SH-SY5Y (cell line): ENCODE measurements at regions not wholly inside any gene's neighbourhood (a gene's known extent, or its start where the extent isn't known, plus 50 kb on each side); places are given as distances from the start of the nearest gene placed in this dataset.

ENCODE experiments used
- GATA2 ChIP-seq: IDR thresholded peaks from 2 replicates; pipeline ENCODE4 v1.6.1; 2011; ENCODE audit warnings: mild to moderate bottlenecking, low read depth, low read length
- GATA3 ChIP-seq: IDR thresholded peaks from 2 replicates; pipeline ENCODE4 v1.6.1; 2011; ENCODE audit warnings: low read depth, mild to moderate bottlenecking, low read length, moderate library complexity

- TF ChIP-seq GATA2 (no peak), GATA3 (no peak)
Measured at GRCh38 chr19:31874313-31874712, 471.1 kb upstream of the ZNF507 start.
